ENCODE measurements at regions not wholly inside any gene's neighbourhood (a gene's known extent, or its start where the extent isn't known, plus 50 kb on each side); places are given as distances from the start of the nearest gene placed in this dataset.

DNA sequence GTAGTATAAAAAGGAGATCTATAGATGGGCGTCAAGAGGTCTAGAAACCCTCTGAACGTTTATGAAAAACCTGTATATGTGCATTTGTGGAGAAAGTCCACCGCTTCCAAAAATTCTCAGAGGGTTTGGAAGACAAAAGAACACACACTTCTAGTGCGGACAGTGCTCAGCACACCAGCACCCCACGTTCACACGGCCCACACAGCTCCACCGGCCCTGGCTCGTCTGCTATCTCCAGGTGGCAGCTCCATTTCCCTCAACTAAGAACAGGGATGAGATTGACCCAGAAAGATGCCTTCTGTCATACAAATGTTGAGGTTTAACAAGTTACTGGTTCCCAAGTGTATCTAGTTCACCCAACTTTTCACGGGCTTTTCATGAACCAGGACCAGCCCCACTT is 255.1 kb downstream of the NR2F1-AS1 start:
- no peaks in the 10 kb centered on the region for H3K27me3 ChIP-seq (ENCODE audit: control insufficient read depth, insufficient read depth, low read length)
- intact Hi-C loops (cut with DNase I): no loop called here
- FAIRE-seq (no peak), DNase-seq (no peak)
- H3K4me1 ChIP-seq (ENCODE audit: control insufficient read depth in 2 of 3, insufficient read depth in 2 of 3, low read depth in 1 of 3, low read length in 3 of 3): no peaks in the 10 kb centered on the region
- H3K4me3 ChIP-seq (ENCODE audit: low read length in 3 of 3): no peak overlapping the region
- H3K27ac ChIP-seq (ENCODE audit: low read depth in 2 of 2, low read length in 2 of 2): no peak overlapping the region
- no peaks in the 10 kb centered on the region for H3K9me3 ChIP-seq (ENCODE audit: control insufficient read depth in 2 of 3, insufficient read depth in 1 of 3, low read length in 3 of 3)
- no peak overlapping the region for H3K9ac ChIP-seq (ENCODE audit: low read length in 3 of 3)
- TF ChIP-seq, protein P1, sequence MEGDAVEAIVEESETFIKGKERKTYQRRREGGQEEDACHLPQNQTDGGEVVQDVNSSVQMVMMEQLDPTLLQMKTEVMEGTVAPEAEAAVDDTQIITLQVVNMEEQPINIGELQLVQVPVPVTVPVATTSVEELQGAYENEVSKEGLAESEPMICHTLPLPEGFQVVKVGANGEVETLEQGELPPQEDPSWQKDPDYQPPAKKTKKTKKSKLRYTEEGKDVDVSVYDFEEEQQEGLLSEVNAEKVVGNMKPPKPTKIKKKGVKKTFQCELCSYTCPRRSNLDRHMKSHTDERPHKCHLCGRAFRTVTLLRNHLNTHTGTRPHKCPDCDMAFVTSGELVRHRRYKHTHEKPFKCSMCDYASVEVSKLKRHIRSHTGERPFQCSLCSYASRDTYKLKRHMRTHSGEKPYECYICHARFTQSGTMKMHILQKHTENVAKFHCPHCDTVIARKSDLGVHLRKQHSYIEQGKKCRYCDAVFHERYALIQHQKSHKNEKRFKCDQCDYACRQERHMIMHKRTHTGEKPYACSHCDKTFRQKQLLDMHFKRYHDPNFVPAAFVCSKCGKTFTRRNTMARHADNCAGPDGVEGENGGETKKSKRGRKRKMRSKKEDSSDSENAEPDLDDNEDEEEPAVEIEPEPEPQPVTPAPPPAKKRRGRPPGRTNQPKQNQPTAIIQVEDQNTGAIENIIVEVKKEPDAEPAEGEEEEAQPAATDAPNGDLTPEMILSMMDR (IDR thresholded peaks at IDR 0.05; ENCODE audit: borderline replicate concordance, extremely low read depth, insufficient read depth): no peak
- H3K36me3 ChIP-seq (ENCODE audit: control insufficient read depth in 2 of 3, insufficient read depth in 3 of 3, low read length in 3 of 3): no peaks in the 10 kb centered on the region

DNA sequence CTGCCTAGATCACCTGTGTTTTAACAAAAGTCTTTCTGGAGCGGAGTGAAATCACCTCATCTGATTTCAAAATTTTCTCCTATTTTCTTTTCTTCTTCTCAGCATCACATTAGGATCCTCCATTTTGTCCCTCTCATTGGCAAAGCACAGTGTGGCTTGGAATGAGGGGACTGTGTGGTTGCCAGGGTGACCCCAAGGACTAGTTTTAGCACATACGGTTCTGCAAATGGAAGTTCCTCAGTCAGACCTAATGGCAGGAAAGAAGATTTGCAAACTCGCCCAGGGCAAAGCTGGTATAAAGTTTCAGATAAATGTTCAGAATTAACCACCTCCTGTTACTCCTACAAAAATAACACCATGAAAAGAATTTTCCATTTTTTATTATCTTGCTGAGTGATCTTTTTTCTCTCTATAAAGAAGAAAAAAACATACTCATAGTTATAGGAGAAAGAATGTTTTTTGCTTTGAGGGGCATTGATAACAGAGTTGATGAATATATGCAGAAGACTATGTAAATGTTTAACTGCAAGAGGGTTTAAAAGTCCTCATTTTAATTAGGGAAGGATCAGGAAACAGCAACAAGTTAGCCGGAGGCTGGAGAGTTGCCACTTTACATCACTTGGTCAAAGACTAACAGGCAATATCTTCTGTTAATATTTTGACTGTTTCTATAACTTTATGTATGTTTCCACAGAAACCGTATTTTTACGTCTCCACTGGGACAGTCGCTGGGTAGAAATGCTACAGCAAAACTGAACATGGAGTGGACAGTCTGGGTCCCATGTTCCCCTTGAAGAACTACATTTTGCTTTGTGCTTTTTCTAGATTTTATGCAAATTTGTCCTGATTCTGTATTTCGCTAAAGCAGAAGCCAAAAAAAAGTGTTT is 257.8 kb downstream of the NR2F1-AS1 start:
- Histone ChIP-seq H3K4me3 (ENCODE audit: low read length in 3 of 3) (no peak overlapping the region), H3K4me1 (ENCODE audit: control insufficient read depth in 2 of 3, insufficient read depth in 2 of 3, low read depth in 1 of 3, low read length in 3 of 3) (no peaks in the 10 kb centered on the region), H3K27me3 (ENCODE audit: control insufficient read depth, insufficient read depth, low read length) (no peaks in the 10 kb centered on the region), H3K36me3 (ENCODE audit: control insufficient read depth in 2 of 3, insufficient read depth in 3 of 3, low read length in 3 of 3) (no peaks in the 10 kb centered on the region), H3K27ac (ENCODE audit: low read depth in 2 of 2, low read length in 2 of 2) (no peak overlapping the region), H3K9me3 (ENCODE audit: control insufficient read depth in 2 of 3, insufficient read depth in 1 of 3, low read length in 3 of 3) (no peaks in the 10 kb centered on the region), H3K9ac (ENCODE audit: low read length in 3 of 3) (no peak overlapping the region)
- DNase-seq (peak in 3 of 5 donors; percentile 37 to 60 (median 59)), FAIRE-seq (peak; percentile 68)
- intact Hi-C loops (cut with DNase I): no loop called here
- TF ChIP-seq, protein P1 (IDR thresholded peaks at IDR 0.05; ENCODE audit: borderline replicate concordance, extremely low read depth, insufficient read depth): no peak

DNA sequence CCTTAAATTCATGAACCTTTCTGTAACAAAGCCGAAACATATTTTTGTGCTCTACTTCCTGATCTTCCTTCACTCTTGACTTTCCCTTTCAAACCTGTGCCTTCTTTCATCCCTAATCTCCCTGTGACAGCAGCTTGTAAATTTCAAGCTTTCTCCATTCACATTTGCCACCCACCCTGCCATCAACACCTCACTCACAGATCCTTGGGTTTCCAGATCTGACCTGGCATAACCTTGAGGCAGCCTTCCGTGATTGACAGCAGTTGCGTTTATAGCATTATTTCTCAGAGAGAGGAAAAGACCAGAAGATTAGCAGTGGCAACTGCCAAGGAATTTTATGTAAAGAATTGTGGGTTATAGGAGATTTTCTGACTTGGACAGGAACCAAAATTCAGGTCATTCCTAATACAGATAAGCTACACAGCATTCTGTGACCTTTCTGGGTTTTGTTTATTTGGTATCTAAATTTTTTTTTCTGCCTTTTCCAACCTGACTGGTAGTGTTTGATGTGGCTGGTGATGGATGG is 260.0 kb downstream of the NR2F1-AS1 start:
- Histone ChIP-seq H3K9me3 (ENCODE audit: control insufficient read depth in 2 of 3, insufficient read depth in 1 of 3, low read length in 3 of 3) (no peaks in the 10 kb centered on the region), H3K4me1 (ENCODE audit: control insufficient read depth in 2 of 3, insufficient read depth in 2 of 3, low read depth in 1 of 3, low read length in 3 of 3) (no peaks in the 10 kb centered on the region), H3K27ac (ENCODE audit: low read depth in 2 of 2, low read length in 2 of 2) (no peak overlapping the region), H3K36me3 (ENCODE audit: control insufficient read depth in 2 of 3, insufficient read depth in 3 of 3, low read length in 3 of 3) (no peaks in the 10 kb centered on the region), H3K27me3 (ENCODE audit: control insufficient read depth, insufficient read depth, low read length) (no peaks in the 10 kb centered on the region), H3K4me3 (ENCODE audit: low read length in 3 of 3) (no peak overlapping the region), H3K9ac (ENCODE audit: low read length in 3 of 3) (no peak overlapping the region)
- intact Hi-C loops (cut with DNase I): no loop called here
- DNase-seq: no peak
- TF ChIP-seq, protein P1 (IDR thresholded peaks at IDR 0.05; ENCODE audit: borderline replicate concordance, extremely low read depth, insufficient read depth): no peak
- FAIRE-seq: no peak
